Tibial artery (tissue), 4 donors: ENCODE measurements at regions not wholly inside any gene's neighbourhood (a gene's known extent, or its start where the extent isn't known, plus 50 kb on each side); places are given as distances from the start of the nearest gene placed in this dataset.
"Not testable (repeated sequence)": the region's sequence is repeated elsewhere in the genome, so short reads cannot be mapped to it uniquely, and the experiment has no call there.

ENCODE experiments used
- DNase-seq, 2 donors: peaks; one replicate each; pipeline ENCODE4 v3.0.0-alpha.2; 2019
- H3K27ac ChIP-seq, 2 donors: fragments of 200-600 bp; sonication (generic) in 1 of 2; 1 replicate in 1 of 2; 2 replicates in 1 of 2; pipeline ENCODE4 v1.5.1; 2018 to 2019; ENCODE audit warnings: mild to moderate bottlenecking in 1 of 2
- H3K27me3 ChIP-seq, 2 donors: fragments of 200-600 bp; sonication (generic) in 1 of 2; one replicate each; pipeline versions ENCODE4 v1.5.1 to v1.6.0; 2016 to 2019
- H3K36me3 ChIP-seq, 3 donors: fragments of 200-600 bp; sonication (generic) in 2 of 3; one replicate each; pipeline ENCODE4 v1.5.1; 2016 to 2019; ENCODE audit warnings: mild to moderate bottlenecking in 2 of 3
- H3K4me1 ChIP-seq, 4 donors: fragments of 200-600 bp; sonication (generic) in 2 of 4; 1 replicate in 3 of 4; 2 replicates in 1 of 4; pipeline ENCODE4 v1.5.1; 2016 to 2019
- H3K4me3 ChIP-seq, 2 donors: fragments of 200-600 bp; sonication (generic) in 1 of 2; 1 replicate in 1 of 2; 2 replicates in 1 of 2; pipeline ENCODE4 v1.5.1; 2018 to 2019; ENCODE audit warnings: mild to moderate bottlenecking in 2 of 2
- H3K9me3 ChIP-seq, 3 donors: fragments of 200-600 bp; sonication (generic) in 1 of 3; one replicate each; pipeline ENCODE4 v1.5.1; 2016 to 2019
- CTCF ChIP-seq, 2 experiments: fragments of 200-600 bp in 1 of 2; fragments of 450-650 bp in 1 of 2; IDR thresholded peaks; one replicate each; pipeline ENCODE4 v1.5.1; 2017 to 2019; ENCODE audit warnings: antibody characterized with exemption in 2 of 2, mild to moderate bottlenecking in 1 of 2, moderate library complexity in 1 of 2
- intact Hi-C: fragments of 100-400 bp; cut with DNase I; formaldehyde crosslinking; loops from one replicate; pipeline ENCODE4 v1.15.0; 2023; ENCODE audit warnings: low total_unique reads

GRCh38 chr2:44056947-44057346, 61.2 kb upstream of the LRPPRC start:
- no peaks in the 10 kb centered on the region for H3K27me3 ChIP-seq
- no peak overlapping the region for H3K27ac ChIP-seq
- H3K4me3 ChIP-seq: no peak overlapping the region
- no peak for TF ChIP-seq CTCF (IDR thresholded peaks at IDR 0.05)
- H3K9me3 ChIP-seq: no peaks in the 10 kb centered on the region
- no peaks in the 10 kb centered on the region for H3K36me3 ChIP-seq
- no peak for DNase-seq
- intact Hi-C loops: no loop called here
- H3K4me1 ChIP-seq: no peaks in the 10 kb centered on the region

- H3K27ac ChIP-seq, H3K4me1 ChIP-seq, H3K36me3 ChIP-seq, intact Hi-C loops, H3K27me3 ChIP-seq, H3K4me3 ChIP-seq, H3K9me3 ChIP-seq: not testable (repeated sequence)
- DNase-seq: peak in 1 of 2 donors; percentile 32
These were observed 64.5 kb upstream of the LRPPRC start for GRCh38 chr2:44060286-44060685.

GRCh38 chr2:44060990-44061389, 65.2 kb upstream of the LRPPRC start:
- Histone ChIP-seq H3K36me3 (no peaks in the 10 kb centered on the region), H3K4me1 (no peaks in the 10 kb centered on the region), H3K27me3 (no peaks in the 10 kb centered on the region), H3K4me3 (no peak overlapping the region), H3K9me3 (no peaks in the 10 kb centered on the region), H3K27ac (no peak overlapping the region)
- no peak for DNase-seq
- TF ChIP-seq CTCF (IDR thresholded peaks at IDR 0.05): no peak
- intact Hi-C loops: no loop called here

- intact Hi-C loops: no loop called here
- Histone ChIP-seq H3K4me3 (no peak overlapping the region), H3K27me3 (no peaks in the 10 kb centered on the region), H3K27ac (no peak overlapping the region), H3K4me1 (no peaks in the 10 kb centered on the region), H3K9me3 (no peaks in the 10 kb centered on the region), H3K36me3 (no peaks in the 10 kb centered on the region)
- DNase-seq: no peak
- no peak for TF ChIP-seq CTCF (IDR thresholded peaks at IDR 0.05)
These were observed 65.7 kb upstream of the LRPPRC start for GRCh38 chr2:44061469-44061868.

- H3K9me3 ChIP-seq: no peaks in the 10 kb centered on the region
- H3K27me3 ChIP-seq: no peaks in the 10 kb centered on the region
- no peak overlapping the region for H3K4me3 ChIP-seq
- no peaks in the 10 kb centered on the region for H3K4me1 ChIP-seq
- no peaks in the 10 kb centered on the region for H3K36me3 ChIP-seq
- H3K27ac ChIP-seq: no peak overlapping the region
- no peak for TF ChIP-seq CTCF (IDR thresholded peaks at IDR 0.05)
- intact Hi-C loops: no loop called here
- DNase-seq: no peak
These were observed 66.1 kb upstream of the LRPPRC start for GRCh38 chr2:44061876-44062275.

- TF ChIP-seq CTCF (IDR thresholded peaks at IDR 0.05): no peak
- intact Hi-C loops: no loop called here
- DNase-seq: no peak
- Histone ChIP-seq H3K36me3 (no peaks in the 10 kb centered on the region), H3K27me3 (no peaks in the 10 kb centered on the region), H3K9me3 (no peaks in the 10 kb centered on the region), H3K27ac (no peak overlapping the region), H3K4me3 (no peak overlapping the region), H3K4me1 (no peaks in the 10 kb centered on the region)
These were observed 67.2 kb upstream of the LRPPRC start for GRCh38 chr2:44063033-44063432.

- H3K36me3 ChIP-seq, H3K27me3 ChIP-seq, intact Hi-C loops, H3K4me3 ChIP-seq, H3K4me1 ChIP-seq, H3K27ac ChIP-seq, DNase-seq, H3K9me3 ChIP-seq: not testable (repeated sequence)
These were observed 68.5 kb upstream of the LRPPRC start for GRCh38 chr2:44064281-44064680.

- H3K36me3 ChIP-seq, H3K4me1 ChIP-seq, DNase-seq, H3K4me3 ChIP-seq, intact Hi-C loops, H3K27me3 ChIP-seq, H3K27ac ChIP-seq, H3K9me3 ChIP-seq: not testable (repeated sequence)
These were observed 71.4 kb upstream of the LRPPRC start for GRCh38 chr2:44067012-44067790.

- H3K36me3 ChIP-seq, H3K4me1 ChIP-seq, intact Hi-C loops, H3K27me3 ChIP-seq, H3K9me3 ChIP-seq, H3K27ac ChIP-seq, DNase-seq, H3K4me3 ChIP-seq: not testable (repeated sequence)
These were observed 72.0 kb upstream of the LRPPRC start for GRCh38 chr2:44067791-44068181.
